Liver (tissue), 7 donors: ENCODE measurements at regions not wholly inside any gene's neighbourhood (a gene's known extent, or its start where the extent isn't known, plus 50 kb on each side); places are given as distances from the start of the nearest gene placed in this dataset.

Experiments
- DNase-seq: peaks from one replicate; pipeline ENCODE4 v3.0.0-alpha.2; 2017; ENCODE audit warnings: low spot score
- H3K27ac ChIP-seq, 2 donors: one replicate each; pipeline ENCODE4 v1.7.0; 2013; ENCODE audit warnings: inconsistent platforms in 2 of 2, low read length in 2 of 2, control low read depth in 1 of 2, low read depth in 1 of 2, mild to moderate bottlenecking in 1 of 2
- H3K27me3 ChIP-seq, 4 donors: one replicate each; pipeline versions ENCODE4 v1.6.1 to v1.7.0; 2013; ENCODE audit warnings: low read length in 3 of 4, inconsistent platforms in 1 of 4, mild to moderate bottlenecking in 1 of 4, moderate library complexity in 1 of 4; ENCODE audit not compliant: control insufficient read depth in 4 of 4, insufficient read depth in 4 of 4
- H3K36me3 ChIP-seq, 4 donors: one replicate each; pipeline versions ENCODE4 v1.6.1 to v1.7.0; 2013; ENCODE audit warnings: low read length in 3 of 4, mild to moderate bottlenecking in 3 of 4, low read depth in 1 of 4, moderate library complexity in 1 of 4; ENCODE audit not compliant: control insufficient read depth in 4 of 4, insufficient read depth in 3 of 4
- H3K4me1 ChIP-seq, 4 donors: one replicate each; pipeline versions ENCODE4 v1.6.1 to v1.7.0; 2013; ENCODE audit warnings: low read length in 3 of 4, mild to moderate bottlenecking in 3 of 4, moderate library complexity in 1 of 4; ENCODE audit not compliant: control insufficient read depth in 4 of 4, insufficient read depth in 4 of 4
- H3K4me3 ChIP-seq, 3 donors: one replicate each; pipeline versions ENCODE4 v1.6.1 to v1.7.0; 2013; ENCODE audit warnings: low read length in 3 of 3, control low read depth in 1 of 3, low read depth in 1 of 3, mild to moderate bottlenecking in 1 of 3
- H3K9ac ChIP-seq, 2 donors: one replicate each; pipeline ENCODE4 v1.7.0; 2013; ENCODE audit warnings: low read length in 2 of 2, mild to moderate bottlenecking in 2 of 2, moderate library complexity in 2 of 2, control low read depth in 1 of 2, low read depth in 1 of 2
- H3K9me3 ChIP-seq, 4 donors: one replicate each; pipeline versions ENCODE4 v1.6.1 to v1.7.0; 2013; ENCODE audit warnings: low read length in 3 of 4; ENCODE audit not compliant: control insufficient read depth in 4 of 4
- FOXA1 ChIP-seq: IDR thresholded peaks from 2 replicates; pipeline ENCODE4 v1.6.1; 2016; ENCODE audit warnings: antibody characterized with exemption
- FOXA2 ChIP-seq: IDR thresholded peaks from 2 replicates; pipeline ENCODE4 v1.6.1; 2016; ENCODE audit warnings: antibody characterized with exemption
- GABPA ChIP-seq, 2 donors: IDR thresholded peaks in 1 of 2; conservative IDR thresholded peaks in 1 of 2; 2 replicates each; pipeline ENCODE4 v1.6.1; 2016; ENCODE audit warnings: antibody characterized with exemption in 2 of 2, mild to moderate bottlenecking in 1 of 2, moderate library complexity in 1 of 2
- HNF4A ChIP-seq, 2 donors: conservative IDR thresholded peaks; 2 replicates each; pipeline ENCODE4 v1.6.1; 2016; ENCODE audit warnings: antibody characterized with exemption in 2 of 2, mild to moderate bottlenecking in 2 of 2
- HNF4G ChIP-seq: IDR thresholded peaks from 2 replicates; pipeline ENCODE4 v1.6.1; 2016; ENCODE audit warnings: antibody characterized with exemption
- JUND ChIP-seq, 2 donors: IDR thresholded peaks; 2 replicates each; pipeline ENCODE4 v1.6.1; 2016; ENCODE audit warnings: antibody characterized with exemption in 2 of 2
- NR2F2 ChIP-seq: IDR thresholded peaks from 2 replicates; pipeline ENCODE4 v1.6.1; 2016; ENCODE audit warnings: antibody characterized with exemption
- RAD21 ChIP-seq, 2 donors: IDR thresholded peaks; 2 replicates each; pipeline ENCODE4 v1.6.1; 2016; ENCODE audit warnings: antibody characterized with exemption in 2 of 2, mild to moderate bottlenecking in 2 of 2
- RXRA ChIP-seq, 2 donors: IDR thresholded peaks; 2 replicates each; pipeline ENCODE4 v1.6.1; 2017 to 2018; ENCODE audit warnings: antibody characterized with exemption in 2 of 2, mild to moderate bottlenecking in 1 of 2
- YY1 ChIP-seq: IDR thresholded peaks from 2 replicates; pipeline ENCODE4 v1.6.1; 2016; ENCODE audit warnings: antibody characterized with exemption, mild to moderate bottlenecking
- WGBS: extraction: QIAGEN DNeasy Blood & Tissue Kit; methylation state at CpG from one replicate; pipeline ENCODE4 v1.1.7; 2013; 5-methylcytosine and 5-hydroxymethylcytosine counted together
- TF ChIP-seq, protein P1 (sequence below): IDR thresholded peaks from 2 replicates; pipeline ENCODE4 v1.6.1; 2016; ENCODE audit warnings: antibody characterized with exemption
- TF ChIP-seq, protein P2 (sequence below): IDR thresholded peaks from 2 replicates; pipeline ENCODE4 v1.6.1; 2016; ENCODE audit warnings: antibody characterized with exemption
- TF ChIP-seq, protein P3 (sequence below): IDR thresholded peaks from 2 replicates; pipeline ENCODE4 v1.6.1; 2016; ENCODE audit warnings: antibody characterized with exemption, mild to moderate bottlenecking
- donor health status: healthy.
- donor health status: healthy.
- donor health status: healthy.
- donor health status: healthy.

DNA sequence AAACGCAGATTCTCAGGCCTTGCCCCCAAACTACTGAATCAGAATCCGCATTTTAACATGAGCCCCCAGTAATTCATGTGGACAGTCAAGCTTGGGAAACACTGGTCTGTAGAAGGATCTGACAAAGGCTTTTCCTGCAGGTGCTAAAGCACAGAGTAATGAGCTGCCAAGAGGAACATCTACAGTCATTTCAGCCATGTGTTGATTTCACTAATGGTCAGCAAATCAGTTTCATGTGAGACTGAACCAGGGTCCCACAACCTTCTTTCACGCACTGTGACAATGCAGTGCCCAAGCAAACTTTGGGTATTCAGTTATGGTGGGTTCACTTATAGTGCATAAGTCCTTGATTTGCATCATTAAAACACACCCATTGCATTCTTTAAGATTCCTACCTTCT lies 237.6 kb downstream of the TUSC7 start:
- Histone ChIP-seq H3K36me3 (no peaks in the 10 kb centered on the region), H3K27ac (no peak overlapping the region), H3K9ac (no peak overlapping the region), H3K4me1 (no peaks in the 10 kb centered on the region), H3K27me3 (peaks cover 0 to 2% (median 0%) of the 10 kb centered on the region in 4 donors), H3K4me3 (no peak overlapping the region), H3K9me3 (peaks cover 0 to 2% (median 0%) of the 10 kb centered on the region in 4 donors)
- no peak for TF ChIP-seq FOXA1
- TF ChIP-seq YY1, result no peak
- no peak for TF ChIP-seq JUND (IDR thresholded peaks at IDR 0.05)
- TF ChIP-seq RAD21 (IDR thresholded peaks at IDR 0.05), result no peak
- TF ChIP-seq RXRA (IDR thresholded peaks at IDR 0.05), result no peak
- TF ChIP-seq, protein P1, sequence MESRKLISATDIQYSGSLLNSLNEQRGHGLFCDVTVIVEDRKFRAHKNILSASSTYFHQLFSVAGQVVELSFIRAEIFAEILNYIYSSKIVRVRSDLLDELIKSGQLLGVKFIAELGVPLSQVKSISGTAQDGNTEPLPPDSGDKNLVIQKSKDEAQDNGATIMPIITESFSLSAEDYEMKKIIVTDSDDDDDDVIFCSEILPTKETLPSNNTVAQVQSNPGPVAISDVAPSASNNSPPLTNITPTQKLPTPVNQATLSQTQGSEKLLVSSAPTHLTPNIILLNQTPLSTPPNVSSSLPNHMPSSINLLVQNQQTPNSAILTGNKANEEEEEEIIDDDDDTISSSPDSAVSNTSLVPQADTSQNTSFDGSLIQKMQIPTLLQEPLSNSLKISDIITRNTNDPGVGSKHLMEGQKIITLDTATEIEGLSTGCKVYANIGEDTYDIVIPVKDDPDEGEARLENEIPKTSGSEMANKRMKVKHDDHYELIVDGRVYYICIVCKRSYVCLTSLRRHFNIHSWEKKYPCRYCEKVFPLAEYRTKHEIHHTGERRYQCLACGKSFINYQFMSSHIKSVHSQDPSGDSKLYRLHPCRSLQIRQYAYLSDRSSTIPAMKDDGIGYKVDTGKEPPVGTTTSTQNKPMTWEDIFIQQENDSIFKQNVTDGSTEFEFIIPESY, result no peak
- TF ChIP-seq HNF4G, result no peak
- TF ChIP-seq, protein P2, sequence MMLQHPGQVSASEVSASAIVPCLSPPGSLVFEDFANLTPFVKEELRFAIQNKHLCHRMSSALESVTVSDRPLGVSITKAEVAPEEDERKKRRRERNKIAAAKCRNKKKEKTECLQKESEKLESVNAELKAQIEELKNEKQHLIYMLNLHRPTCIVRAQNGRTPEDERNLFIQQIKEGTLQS, result no peak
- TF ChIP-seq, protein P3, sequence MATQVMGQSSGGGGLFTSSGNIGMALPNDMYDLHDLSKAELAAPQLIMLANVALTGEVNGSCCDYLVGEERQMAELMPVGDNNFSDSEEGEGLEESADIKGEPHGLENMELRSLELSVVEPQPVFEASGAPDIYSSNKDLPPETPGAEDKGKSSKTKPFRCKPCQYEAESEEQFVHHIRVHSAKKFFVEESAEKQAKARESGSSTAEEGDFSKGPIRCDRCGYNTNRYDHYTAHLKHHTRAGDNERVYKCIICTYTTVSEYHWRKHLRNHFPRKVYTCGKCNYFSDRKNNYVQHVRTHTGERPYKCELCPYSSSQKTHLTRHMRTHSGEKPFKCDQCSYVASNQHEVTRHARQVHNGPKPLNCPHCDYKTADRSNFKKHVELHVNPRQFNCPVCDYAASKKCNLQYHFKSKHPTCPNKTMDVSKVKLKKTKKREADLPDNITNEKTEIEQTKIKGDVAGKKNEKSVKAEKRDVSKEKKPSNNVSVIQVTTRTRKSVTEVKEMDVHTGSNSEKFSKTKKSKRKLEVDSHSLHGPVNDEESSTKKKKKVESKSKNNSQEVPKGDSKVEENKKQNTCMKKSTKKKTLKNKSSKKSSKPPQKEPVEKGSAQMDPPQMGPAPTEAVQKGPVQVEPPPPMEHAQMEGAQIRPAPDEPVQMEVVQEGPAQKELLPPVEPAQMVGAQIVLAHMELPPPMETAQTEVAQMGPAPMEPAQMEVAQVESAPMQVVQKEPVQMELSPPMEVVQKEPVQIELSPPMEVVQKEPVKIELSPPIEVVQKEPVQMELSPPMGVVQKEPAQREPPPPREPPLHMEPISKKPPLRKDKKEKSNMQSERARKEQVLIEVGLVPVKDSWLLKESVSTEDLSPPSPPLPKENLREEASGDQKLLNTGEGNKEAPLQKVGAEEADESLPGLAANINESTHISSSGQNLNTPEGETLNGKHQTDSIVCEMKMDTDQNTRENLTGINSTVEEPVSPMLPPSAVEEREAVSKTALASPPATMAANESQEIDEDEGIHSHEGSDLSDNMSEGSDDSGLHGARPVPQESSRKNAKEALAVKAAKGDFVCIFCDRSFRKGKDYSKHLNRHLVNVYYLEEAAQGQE, result no peak
- TF ChIP-seq FOXA2, result no peak
- no peak for TF ChIP-seq HNF4A (conservative IDR thresholded peaks at IDR 0.05)
- WGBS, result 73% methylated on average over 3 of the region's 3 CpGs
- DNase-seq, result no peak

DNA sequence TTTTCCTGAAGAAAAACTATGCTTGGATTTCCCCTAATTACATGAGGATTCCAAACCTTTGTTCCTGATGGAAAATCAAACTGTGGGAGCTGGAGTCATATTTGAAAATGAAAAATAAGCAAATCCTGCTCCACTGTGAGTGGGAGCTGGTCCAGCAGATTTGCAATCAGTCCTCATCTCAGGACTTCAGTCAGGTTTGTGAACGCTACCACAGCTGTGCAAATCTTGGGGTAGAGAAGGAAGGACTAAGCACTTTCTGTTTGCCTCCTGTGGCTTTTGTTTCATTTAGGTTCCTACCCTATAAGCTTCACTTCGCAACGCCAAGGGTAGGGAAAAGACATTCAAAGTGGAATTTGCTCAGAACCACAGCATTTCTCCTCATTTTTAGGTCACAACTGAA lies 238.2 kb downstream of the TUSC7 start:
- Histone ChIP-seq H3K27me3 (peaks cover 0 to 2% (median 0%) of the 10 kb centered on the region in 4 donors), H3K27ac (no peak overlapping the region), H3K4me3 (no peak overlapping the region), H3K9ac (no peak overlapping the region), H3K4me1 (no peaks in the 10 kb centered on the region), H3K36me3 (no peaks in the 10 kb centered on the region), H3K9me3 (peaks cover 0 to 2% (median 0%) of the 10 kb centered on the region in 4 donors)
- TF ChIP-seq GABPA (IDR thresholded peaks at IDR 0.05 in 1 of 2, conservative IDR thresholded peaks at IDR 0.05 in 1 of 2), result no peak
- no peak for TF ChIP-seq FOXA2
- TF ChIP-seq HNF4G, result no peak
- TF ChIP-seq, protein P1, result no peak
- TF ChIP-seq, protein P3, result no peak
- TF ChIP-seq NR2F2, result no peak
- TF ChIP-seq YY1, result no peak
- DNase-seq, result no peak
- 47% methylated on average over 3 of the region's 3 CpGs for WGBS
